Stimulated activated CD8-positive, alpha-beta memory T cell treated with anti-CD3 and anti-CD28 coated beads, Interleukin-7, amount 100 ng/mL, for 4 hours (primary cell): ENCODE measurements at regions not wholly inside any gene's neighbourhood (a gene's known extent, or its start where the extent isn't known, plus 50 kb on each side); places are given as distances from the start of the nearest gene placed in this dataset.
"Not testable (repeated sequence)": the region's sequence is repeated elsewhere in the genome, so short reads cannot be mapped to it uniquely, and the experiment has no call there.

Source experiments
- DNase-seq, 2 donors: peaks; one replicate each; pipeline ENCODE4 v3.0.0-alpha.2; 2020; ENCODE audit warnings: low read depth in 2 of 2

DNA sequence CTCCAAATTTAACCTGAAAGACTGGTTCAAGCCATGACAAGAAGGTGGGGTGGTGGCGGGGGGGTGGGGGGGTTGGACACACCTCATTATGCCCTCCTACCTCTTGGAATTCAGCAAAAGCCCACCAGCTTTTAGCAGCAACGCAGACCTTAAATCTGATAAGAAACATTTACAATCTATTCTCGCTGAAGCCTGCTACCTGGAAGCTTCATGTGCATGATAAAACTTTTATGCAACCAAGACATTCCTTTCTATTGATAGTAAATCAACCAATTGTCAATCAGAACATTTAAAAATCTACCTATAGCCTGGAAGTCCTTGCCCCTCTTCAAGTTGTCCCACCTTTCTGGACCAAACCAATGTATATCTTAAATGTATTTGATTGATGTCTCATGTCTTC is 113.6 kb upstream of the FAM98A start:
- DNase-seq: no peak

DNA sequence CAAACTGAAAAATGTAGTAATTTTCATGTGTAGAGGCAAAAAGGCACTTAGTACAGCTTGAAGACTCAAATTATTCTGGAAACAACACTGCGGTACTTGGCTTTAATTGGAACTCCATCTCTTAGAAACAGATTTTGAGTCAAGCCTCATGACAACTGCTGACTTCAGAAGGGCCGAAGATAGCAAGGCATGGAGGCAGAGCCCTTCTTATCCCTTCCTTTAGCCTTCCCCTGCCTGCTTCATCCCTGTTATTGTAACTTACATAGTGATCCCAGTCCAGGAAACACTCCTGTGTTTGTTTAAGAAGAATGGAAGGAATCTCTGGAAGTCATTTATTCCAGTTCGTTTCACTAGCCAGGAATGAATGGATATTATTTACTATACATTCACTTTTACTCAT is 110.9 kb upstream of the FAM98A start:
- DNase-seq: no peak

DNA sequence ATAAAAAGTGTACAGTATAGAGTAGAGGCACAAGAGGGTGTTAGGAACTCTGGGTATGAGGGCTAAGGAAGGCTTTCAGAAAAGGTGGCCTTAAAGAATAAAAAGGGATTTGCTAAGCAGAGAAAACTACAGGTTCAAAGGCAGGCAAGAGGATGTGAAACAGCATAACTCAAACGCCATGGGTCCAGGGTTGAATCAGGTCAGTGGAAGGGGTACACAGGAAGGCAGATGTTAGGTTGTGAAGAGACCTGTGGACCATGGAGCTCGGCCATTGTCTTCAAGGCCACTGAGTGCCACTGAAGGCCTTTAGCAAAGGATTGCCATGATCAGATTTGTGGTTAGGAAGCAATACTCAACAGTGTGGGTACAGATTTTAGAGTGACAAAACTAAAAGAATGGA is 108.2 kb upstream of the FAM98A start:
- DNase-seq: no peak

GRCh38 chr2:33706410-33706809 is 107.3 kb upstream of the FAM98A start:
- no peak for DNase-seq

GRCh38 chr2:33704406-33704855 is 105.3 kb upstream of the FAM98A start:
- no peak for DNase-seq

DNA sequence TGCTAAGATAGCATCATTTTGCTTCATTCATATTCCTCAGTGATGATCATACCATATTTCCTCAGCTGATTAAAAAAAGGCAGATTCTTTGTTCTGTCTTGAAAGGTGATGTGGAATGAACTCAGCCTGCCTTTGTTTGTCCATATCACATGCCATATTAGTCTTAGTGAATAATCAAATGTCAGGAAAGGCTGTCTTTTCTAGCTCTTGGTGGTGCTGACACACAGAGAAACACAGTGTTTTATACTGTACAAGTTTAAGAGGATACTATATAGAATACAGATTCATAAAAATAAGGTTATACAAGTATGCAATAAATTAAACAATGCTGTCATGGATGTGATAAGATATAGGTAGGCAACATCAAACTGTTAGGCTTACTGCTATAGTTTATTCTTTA is 97.1 kb upstream of the FAM98A start:
- DNase-seq: no peak

GRCh38 chr2:33694904-33695303 is 95.8 kb upstream of the FAM98A start:
- DNase-seq: no peak

GRCh38 chr2:33690686-33691085 is 91.6 kb upstream of the FAM98A start:
- not testable (repeated sequence) for DNase-seq

GRCh38 chr2:33681364-33681757 is 82.3 kb upstream of the FAM98A start:
- no peak for DNase-seq

- no peak for DNase-seq
These were observed 81.7 kb upstream of the FAM98A start for GRCh38 chr2:33680644-33681363.

- no peak for DNase-seq
These were observed 79.3 kb upstream of the FAM98A start for GRCh38 chr2:33678436-33678835.

GRCh38 chr2:33673937-33674336 is 74.8 kb upstream of the FAM98A start:
- DNase-seq: no peak

- DNase-seq: no peak
These were observed 73.8 kb upstream of the FAM98A start for GRCh38 chr2:33672896-33673295.

DNA sequence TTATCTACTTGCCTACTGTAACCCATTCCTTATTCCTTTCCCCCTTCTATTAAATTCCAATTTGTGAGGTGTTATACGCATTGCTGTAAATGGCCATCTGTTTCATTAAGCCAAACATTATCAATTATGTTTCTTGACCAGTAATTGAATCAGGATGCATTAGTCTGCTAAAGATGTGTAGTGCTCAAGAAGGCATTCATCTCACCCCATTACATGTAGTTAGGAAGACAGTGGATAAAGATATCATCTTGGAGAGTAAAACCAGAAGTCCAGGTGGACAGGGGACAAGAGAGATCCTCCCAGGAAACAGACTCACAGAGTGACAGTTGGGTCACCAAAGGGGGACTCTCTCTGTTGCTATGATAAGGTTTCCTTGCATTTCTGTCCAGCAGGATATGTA is 73.3 kb upstream of the FAM98A start:
- no peak for DNase-seq

DNA sequence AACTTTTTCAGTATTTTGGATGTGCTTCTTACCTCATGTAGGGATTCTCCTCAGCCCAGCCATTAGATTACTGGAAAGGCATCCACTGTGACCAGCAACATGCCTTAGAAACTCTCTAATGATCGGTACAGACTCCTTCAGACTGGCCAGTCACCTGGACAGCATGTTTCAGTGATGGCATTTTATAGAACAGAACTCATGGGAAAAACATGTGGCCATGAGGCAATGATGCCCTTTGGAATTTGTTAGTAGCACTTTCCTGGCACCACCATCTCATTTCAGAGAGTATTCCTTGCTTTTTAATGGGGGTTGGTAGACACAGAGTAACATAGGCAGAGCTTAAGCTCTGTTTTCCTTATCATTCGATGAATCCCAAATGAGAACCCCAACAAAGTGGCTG is 72.1 kb upstream of the FAM98A start:
- DNase-seq: no peak

- DNase-seq: no peak
These were observed 71.4 kb upstream of the FAM98A start for GRCh38 chr2:33670392-33670937.

DNA sequence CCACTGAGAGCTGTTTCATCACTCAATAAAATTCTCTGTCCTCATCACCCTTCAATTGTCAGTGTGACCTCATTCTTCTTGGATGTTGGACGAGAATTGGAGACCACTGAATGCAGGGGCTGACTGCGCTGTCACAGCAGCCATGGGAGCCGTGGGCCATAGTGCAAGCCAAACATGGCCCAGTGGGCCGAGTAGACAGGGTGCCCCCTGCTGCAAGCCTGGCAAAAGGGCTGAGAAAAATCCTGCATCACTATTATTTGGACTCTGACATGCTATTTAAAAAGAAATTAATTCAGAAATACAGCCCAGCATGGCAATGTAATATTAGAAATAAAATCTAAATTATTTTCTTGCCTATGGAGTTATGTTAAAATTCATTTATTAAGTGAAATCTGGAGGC is 67.8 kb upstream of the FAM98A start:
- DNase-seq: no peak

- no peak for DNase-seq
These were observed 65.9 kb upstream of the FAM98A start for GRCh38 chr2:33665039-33665438.

DNA sequence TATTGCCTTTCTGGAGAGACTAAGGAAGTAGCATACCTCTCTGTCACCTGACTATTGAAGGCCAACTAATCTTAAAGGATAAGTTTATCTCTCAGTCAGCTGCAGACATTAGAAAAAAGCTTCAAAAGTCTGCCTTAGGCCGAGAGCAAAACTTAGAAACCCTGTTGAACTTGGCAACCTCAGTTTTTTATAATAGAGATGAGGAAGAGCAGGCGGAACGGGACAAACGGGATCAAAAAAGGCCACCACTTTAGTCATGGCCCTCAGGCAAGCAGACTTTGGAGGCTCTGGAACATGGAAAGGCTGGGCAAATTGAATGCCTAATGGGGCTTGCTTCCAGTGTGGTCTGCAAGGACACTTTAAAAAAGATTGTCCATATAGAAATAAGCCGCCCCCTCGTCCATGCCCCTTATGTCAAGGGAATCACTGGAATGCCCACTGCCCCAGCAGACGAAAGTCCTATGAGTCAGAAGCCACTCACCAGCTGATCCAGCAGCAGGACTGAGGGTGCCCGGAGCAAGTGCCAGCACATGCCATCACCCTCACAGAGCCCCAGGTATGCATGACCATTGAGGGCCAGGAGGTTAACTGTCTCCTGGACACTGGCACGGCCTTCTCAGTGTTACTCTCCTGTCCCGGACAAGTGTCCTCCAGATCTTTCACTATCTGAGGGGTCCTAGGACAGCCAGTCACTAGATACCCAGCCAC is 61.5 kb upstream of the FAM98A start:
- DNase-seq: no peak

DNA sequence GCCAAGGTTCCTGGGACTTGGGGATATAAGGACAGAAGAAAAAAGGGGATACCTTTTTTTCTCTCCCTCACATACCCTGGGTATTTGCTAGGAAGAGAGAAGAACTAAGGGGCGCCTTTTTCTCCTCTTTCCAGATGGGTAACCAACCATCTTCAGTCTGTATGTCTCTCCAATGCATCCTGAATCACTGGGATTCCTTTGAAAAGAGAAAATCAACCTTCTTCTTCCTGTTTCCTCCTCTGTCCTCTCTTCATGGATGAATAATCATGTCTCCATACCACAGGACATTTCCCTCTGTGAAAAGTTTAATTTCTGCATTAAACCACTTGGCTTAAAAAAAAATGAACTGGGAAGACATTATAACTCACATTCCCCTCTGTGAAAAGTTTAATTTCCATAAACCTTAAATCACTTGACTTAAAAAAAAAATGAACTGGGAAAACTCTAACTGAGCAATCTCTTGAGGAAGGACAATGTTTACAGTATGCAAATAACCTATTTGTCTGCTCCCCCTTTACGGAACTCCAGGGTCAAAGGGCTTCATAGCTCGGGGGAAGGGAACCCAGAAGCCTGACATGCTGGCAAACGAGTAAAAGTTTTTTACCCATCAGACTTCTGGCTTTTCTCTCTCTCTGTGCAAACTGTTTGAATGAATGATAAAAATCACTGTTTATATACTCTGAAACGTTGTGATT is 56.7 kb upstream of the FAM98A start:
- DNase-seq: no peak

DNA sequence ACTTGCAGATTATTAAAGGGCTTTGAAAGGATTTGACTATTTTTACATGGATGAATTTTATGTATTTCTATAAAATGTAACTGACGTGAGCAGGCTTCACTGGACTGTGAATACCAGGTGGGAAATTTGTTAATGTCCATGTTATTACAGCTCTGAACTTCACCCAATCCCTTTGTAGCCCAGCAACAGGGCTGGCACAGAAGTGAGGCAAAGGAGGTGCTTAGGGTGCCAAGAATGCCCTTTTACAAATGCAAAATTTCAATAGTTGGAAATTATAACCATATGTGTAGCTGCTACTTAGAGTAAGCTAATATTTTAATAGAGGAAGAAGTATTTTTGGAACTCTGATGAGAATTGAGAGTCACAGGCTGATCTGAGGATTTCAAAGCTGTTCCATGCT is 53.7 kb upstream of the FAM98A start:
- DNase-seq: no peak

- no peak for DNase-seq
These were observed 51.1 kb upstream of the FAM98A start for GRCh38 chr2:33650171-33650570.
